ENCODE measurements at regions not wholly inside any gene's neighbourhood (a gene's known extent, or its start where the extent isn't known, plus 50 kb on each side); places are given as distances from the start of the nearest gene placed in this dataset.
A peak's percentile ranks its signal among the peaks of the same experiment; 100 is the strongest.
"Not testable (repeated sequence)": the region's sequence is repeated elsewhere in the genome, so short reads cannot be mapped to it uniquely, and the experiment has no call there.

- in situ Hi-C loops (cut with HindIII; ENCODE audit: low pct_unique_long_range_greater_than_20kb, low sequenced_read_pairs): no loop called here
- TF ChIP-seq JUND (IDR thresholded peaks at IDR 0.05; ENCODE audit: low read depth): no peak
- peak in 1 of 2 experiments; percentile 23 for DNase-seq (ENCODE audit: low read depth in 1 of 2, low spot score in 1 of 2)
Observed at GRCh38 chr6:14476793-14477531, 359.4 kb downstream of the CD83 start.

GRCh38 chr6:14477559-14477958, 360.0 kb downstream of the CD83 start:
- no peak for TF ChIP-seq JUND (IDR thresholded peaks at IDR 0.05; ENCODE audit: low read depth)
- in situ Hi-C loops (cut with HindIII; ENCODE audit: low pct_unique_long_range_greater_than_20kb, low sequenced_read_pairs): no loop called here
- no peak for DNase-seq (ENCODE audit: low read depth in 1 of 2, low spot score in 1 of 2)

- in situ Hi-C loops (cut with HindIII; ENCODE audit: low pct_unique_long_range_greater_than_20kb, low sequenced_read_pairs): no loop called here
- no peak for DNase-seq (ENCODE audit: low read depth in 1 of 2, low spot score in 1 of 2)
- TF ChIP-seq JUND (IDR thresholded peaks at IDR 0.05; ENCODE audit: low read depth): no peak
Observed at GRCh38 chr6:14478381-14479225, 361.0 kb downstream of the CD83 start.

GRCh38 chr6:14481946-14482345, 364.4 kb downstream of the CD83 start:
- in situ Hi-C loops (cut with HindIII; ENCODE audit: low pct_unique_long_range_greater_than_20kb, low sequenced_read_pairs); DNase-seq (ENCODE audit: low read depth in 1 of 2, low spot score in 1 of 2): not testable (repeated sequence)

GRCh38 chr6:14487625-14488024, 370.1 kb downstream of the CD83 start:
- in situ Hi-C loops (cut with HindIII; ENCODE audit: low pct_unique_long_range_greater_than_20kb, low sequenced_read_pairs): no loop called here
- no peak for TF ChIP-seq JUND (IDR thresholded peaks at IDR 0.05; ENCODE audit: low read depth)
- DNase-seq (ENCODE audit: low read depth in 1 of 2, low spot score in 1 of 2): no peak

GRCh38 chr6:14488180-14488579, 370.6 kb downstream of the CD83 start:
- no peak for TF ChIP-seq JUND (IDR thresholded peaks at IDR 0.05; ENCODE audit: low read depth)
- in situ Hi-C loops (cut with HindIII; ENCODE audit: low pct_unique_long_range_greater_than_20kb, low sequenced_read_pairs): no loop called here
- DNase-seq (ENCODE audit: low read depth in 1 of 2, low spot score in 1 of 2): no peak

GRCh38 chr6:14489445-14489844, 371.9 kb downstream of the CD83 start:
- DNase-seq (ENCODE audit: low read depth in 1 of 2, low spot score in 1 of 2): no peak
- no peak for TF ChIP-seq JUND (IDR thresholded peaks at IDR 0.05; ENCODE audit: low read depth)
- in situ Hi-C loops (cut with HindIII; ENCODE audit: low pct_unique_long_range_greater_than_20kb, low sequenced_read_pairs): no loop called here

GRCh38 chr6:14498748-14499147, 381.2 kb downstream of the CD83 start:
- TF ChIP-seq JUND (IDR thresholded peaks at IDR 0.05; ENCODE audit: low read depth): no peak
- in situ Hi-C loops (cut with HindIII; ENCODE audit: low pct_unique_long_range_greater_than_20kb, low sequenced_read_pairs): no loop called here
- no peak for DNase-seq (ENCODE audit: low read depth in 1 of 2, low spot score in 1 of 2)

GRCh38 chr6:14499309-14499708, 381.7 kb downstream of the CD83 start:
- DNase-seq (ENCODE audit: low read depth in 1 of 2, low spot score in 1 of 2): no peak
- in situ Hi-C loops (cut with HindIII; ENCODE audit: low pct_unique_long_range_greater_than_20kb, low sequenced_read_pairs): no loop called here
- TF ChIP-seq JUND (IDR thresholded peaks at IDR 0.05; ENCODE audit: low read depth): no peak

- in situ Hi-C loops (cut with HindIII; ENCODE audit: low pct_unique_long_range_greater_than_20kb, low sequenced_read_pairs): no loop called here
- peak in 1 of 2 experiments; percentile 47 for DNase-seq (ENCODE audit: low read depth in 1 of 2, low spot score in 1 of 2)
Observed at GRCh38 chr6:14499841-14500240, 382.3 kb downstream of the CD83 start.

GRCh38 chr6:14500809-14501208, 383.2 kb downstream of the CD83 start:
- in situ Hi-C loops (cut with HindIII; ENCODE audit: low pct_unique_long_range_greater_than_20kb, low sequenced_read_pairs): no loop called here
- TF ChIP-seq JUND (IDR thresholded peaks at IDR 0.05; ENCODE audit: low read depth): no peak

More at GRCh38 chr6:14499841-14500240, 382.3 kb downstream of the CD83 start:
- TF ChIP-seq JUND (IDR thresholded peaks at IDR 0.05; ENCODE audit: low read depth): no peak

GRCh38 chr6:14501240-14501639, 383.7 kb downstream of the CD83 start:
- DNase-seq (ENCODE audit: low read depth in 1 of 2, low spot score in 1 of 2): no peak
- in situ Hi-C loops (cut with HindIII; ENCODE audit: low pct_unique_long_range_greater_than_20kb, low sequenced_read_pairs): no loop called here
- no peak for TF ChIP-seq JUND (IDR thresholded peaks at IDR 0.05; ENCODE audit: low read depth)

More at GRCh38 chr6:14500809-14501208, 383.2 kb downstream of the CD83 start:
- no peak for DNase-seq (ENCODE audit: low read depth in 1 of 2, low spot score in 1 of 2)

- no peak for DNase-seq (ENCODE audit: low read depth in 1 of 2, low spot score in 1 of 2)
- in situ Hi-C loops (cut with HindIII; ENCODE audit: low pct_unique_long_range_greater_than_20kb, low sequenced_read_pairs): no loop called here
- TF ChIP-seq JUND (IDR thresholded peaks at IDR 0.05; ENCODE audit: low read depth): no peak
Observed at GRCh38 chr6:14501914-14502313, 384.3 kb downstream of the CD83 start.
